GM19238 (cell line): ENCODE measurements at regions not wholly inside any gene's neighbourhood (a gene's known extent, or its start where the extent isn't known, plus 50 kb on each side); places are given as distances from the start of the nearest gene placed in this dataset.
"Not testable (repeated sequence)": the region's sequence is repeated elsewhere in the genome, so short reads cannot be mapped to it uniquely, and the experiment has no call there.

Experiments used
- DNase-seq: peaks from one replicate; pipeline ENCODE4 v3.0.0; 2011; ENCODE audit warnings: low spot score; ENCODE audit not compliant: insufficient read length

DNA sequence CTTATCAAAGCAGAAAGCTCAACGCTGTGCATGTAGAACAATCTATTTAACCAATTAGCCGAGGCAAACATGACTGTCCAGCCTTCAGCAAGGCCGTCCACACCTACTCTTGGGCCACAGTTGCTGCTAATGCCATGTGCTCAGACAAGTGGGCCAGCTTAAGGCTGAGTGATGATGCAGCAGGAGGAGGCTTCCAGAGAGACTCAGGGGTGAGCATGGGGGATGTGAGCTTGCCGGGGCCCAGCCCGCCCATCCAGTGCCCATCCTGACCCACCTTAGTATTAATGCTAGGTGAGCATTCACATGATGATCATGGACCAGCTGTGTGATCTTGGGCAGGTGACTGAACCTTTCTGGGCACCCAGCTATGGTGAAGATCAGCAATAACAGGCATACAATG lies 150.1 kb downstream of the TPRA1 start:
- DNase-seq, result no peak

- no peak for DNase-seq
Observed at GRCh38 chr3:127439621-127440020, 150.9 kb downstream of the TPRA1 start.

DNA sequence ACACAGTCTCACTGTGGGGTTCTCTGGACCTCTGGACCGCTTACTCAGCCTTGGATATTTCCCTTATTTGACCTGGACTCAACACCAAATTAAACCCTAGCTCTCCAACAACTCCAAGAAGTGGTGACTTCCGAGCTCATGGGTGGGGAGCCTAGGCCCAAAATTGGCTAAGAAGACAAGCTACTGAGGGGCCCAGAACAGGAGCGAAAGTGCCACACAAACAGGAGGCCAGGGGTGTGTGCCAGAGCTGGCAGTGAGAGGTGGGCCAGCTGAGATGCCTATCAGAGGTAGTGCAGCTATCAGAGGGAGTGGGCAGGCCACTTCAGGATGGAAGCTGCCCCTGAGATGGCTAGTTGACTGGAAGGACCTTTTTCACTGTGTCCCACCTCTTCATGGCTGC lies 151.1 kb upstream of the PRR20G start:
- no peak for DNase-seq

DNA sequence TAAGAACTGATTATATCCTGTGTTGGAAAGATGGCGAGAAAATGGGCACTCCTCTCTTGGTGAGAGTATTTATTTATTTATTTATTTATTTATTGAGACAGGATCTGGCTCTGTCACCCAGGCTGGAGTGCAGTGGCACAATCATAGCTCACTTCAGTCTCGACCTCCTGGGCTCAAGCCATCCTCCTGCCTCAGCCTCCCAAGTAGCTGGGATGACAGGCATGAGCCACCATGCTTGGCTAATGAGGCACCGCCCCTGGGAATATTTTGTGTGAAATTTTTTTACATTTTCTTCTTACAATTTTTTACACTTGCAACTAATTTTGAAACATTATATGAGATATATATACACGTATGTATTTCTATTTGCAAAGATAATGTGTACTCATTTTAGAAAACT lies 150.5 kb upstream of the PRR20G start:
- DNase-seq, result no peak

- DNase-seq, result not testable (repeated sequence)
Observed at GRCh38 chr3:127435299-127435698, 147.5 kb upstream of the PRR20G start.

DNA sequence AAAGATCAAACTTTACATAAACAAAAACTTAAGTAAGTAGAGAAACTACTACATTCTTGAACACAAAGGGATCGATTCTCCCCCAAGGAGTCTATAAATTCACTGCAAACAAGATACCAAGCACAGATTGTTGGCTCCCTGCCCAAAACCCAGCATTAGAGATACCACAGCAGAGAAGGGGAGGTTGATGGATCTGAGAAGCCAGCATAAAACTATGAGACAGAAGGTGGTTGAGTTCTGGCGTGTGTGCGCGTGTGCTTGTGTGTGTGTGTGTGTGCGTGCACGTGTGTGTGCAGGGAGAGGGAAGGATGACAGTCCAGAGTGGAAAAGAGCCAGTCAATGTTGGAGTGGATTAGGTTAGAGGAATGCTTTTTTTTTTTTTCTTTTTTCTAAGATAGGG lies 143.2 kb upstream of the PRR20G start:
- DNase-seq, result no peak

DNA sequence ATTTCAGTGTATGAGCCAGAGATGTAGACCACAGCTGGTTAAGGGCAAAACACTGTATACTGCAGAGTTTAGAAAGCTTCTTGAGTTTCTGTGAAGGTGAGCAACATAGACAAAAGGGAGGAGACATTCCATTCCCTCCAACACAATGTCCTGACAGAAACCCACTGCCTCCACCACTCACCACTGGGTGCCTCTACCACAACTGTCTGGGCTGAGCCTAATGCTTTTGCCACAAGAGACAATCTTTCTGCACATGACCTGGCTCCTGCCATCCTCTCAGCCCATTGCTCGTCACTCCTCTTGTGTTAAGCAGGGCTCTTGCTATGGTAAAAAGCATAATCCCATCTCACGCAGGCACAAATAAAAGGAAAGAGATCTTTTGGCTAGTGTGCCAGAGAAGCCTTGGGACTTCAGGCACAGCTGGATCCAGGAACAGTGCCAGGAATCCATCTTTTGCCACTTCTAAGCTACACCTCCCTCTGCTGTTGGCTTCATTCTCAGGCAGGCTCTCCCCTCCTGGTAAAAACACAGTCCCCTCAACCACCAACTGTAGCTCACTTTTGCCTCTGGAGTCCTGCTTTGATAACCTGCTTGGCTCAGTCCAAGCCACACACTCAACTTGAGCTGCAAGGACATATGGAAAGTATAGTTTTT lies 140.6 kb upstream of the PRR20G start:
- DNase-seq, result no peak

GRCh38 chr3:127427666-127428065 lies 139.8 kb upstream of the PRR20G start:
- no peak for DNase-seq

- no peak for DNase-seq
Observed at GRCh38 chr3:127427156-127427555, 139.3 kb upstream of the PRR20G start.

DNA sequence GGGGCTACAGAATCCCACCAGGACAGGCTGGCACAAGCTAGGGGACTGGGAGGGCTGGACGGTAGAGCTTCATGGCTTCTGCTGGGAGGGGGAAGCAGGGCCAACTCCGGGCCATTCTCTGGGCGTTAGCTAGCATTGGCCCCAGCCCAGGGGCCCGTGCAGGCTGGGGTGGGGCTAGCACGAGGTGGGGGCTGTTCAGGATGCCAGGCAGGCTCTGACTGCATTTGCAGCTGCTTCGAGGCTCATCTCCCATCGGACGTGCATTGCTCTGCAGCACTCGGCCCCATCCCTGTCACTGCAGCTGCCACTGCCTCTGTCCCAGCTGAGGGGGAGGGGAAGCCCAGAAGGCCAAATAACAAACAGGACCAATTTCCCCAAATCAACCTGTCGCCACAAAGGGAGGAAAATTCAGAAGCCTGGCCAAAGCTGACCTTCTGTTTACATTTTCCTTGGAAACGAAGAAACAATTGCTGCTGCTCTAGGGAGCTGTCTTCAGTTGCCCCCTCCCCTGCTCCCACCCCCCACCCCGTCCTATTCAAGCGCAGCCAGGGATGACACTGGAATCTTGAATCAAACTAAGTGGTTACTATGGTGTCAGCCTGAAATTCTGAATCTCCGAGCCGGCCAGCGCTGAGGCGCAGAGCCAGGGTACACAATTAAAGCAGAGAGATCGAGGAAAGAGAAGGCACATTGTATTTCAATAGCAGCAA lies 138.8 kb upstream of the PRR20G start:
- DNase-seq, result no peak

- no peak for DNase-seq
Observed at GRCh38 chr3:127425505-127426443, 137.9 kb upstream of the PRR20G start.

GRCh38 chr3:127424766-127425504 lies 137.1 kb upstream of the PRR20G start:
- no peak for DNase-seq

GRCh38 chr3:127423856-127424765 lies 136.3 kb upstream of the PRR20G start:
- DNase-seq, result no peak

GRCh38 chr3:127422663-127423375 lies 135.0 kb upstream of the PRR20G start:
- no peak for DNase-seq

DNA sequence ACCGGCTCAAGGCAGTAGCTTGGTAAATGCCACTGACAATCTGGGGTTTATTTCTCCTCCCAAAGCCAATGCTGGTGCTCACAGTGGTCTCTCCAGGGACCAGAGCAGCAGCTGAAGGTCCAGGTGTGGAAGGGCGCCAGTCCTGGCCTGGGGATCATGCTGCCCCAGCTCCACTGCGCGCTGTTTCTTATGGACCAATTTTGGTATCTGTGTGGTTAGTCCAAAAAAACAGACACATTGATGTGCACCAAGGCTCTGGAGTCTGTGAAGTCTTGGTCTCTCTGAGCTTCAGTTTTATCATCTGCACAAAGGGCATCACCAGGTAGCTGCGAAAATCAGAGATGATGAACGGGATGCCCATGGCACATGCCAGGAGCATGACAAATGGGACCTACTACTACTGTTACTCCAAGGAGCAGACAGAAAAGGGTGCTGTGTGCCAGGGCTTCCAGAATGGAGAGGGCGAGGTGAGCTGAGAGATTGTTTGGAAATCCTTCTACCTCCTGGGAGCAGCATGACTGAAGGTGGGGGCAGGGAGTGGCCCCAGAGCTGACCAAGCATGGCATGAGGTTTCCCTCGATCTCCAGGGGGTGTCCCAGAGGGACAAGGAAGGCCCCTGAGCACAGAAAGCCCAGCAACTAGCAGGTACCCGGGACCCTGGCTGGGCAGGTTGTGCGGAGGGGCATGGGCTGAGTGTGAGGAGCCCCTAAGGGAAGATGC lies 134.3 kb upstream of the PRR20G start:
- DNase-seq, result no peak

DNA sequence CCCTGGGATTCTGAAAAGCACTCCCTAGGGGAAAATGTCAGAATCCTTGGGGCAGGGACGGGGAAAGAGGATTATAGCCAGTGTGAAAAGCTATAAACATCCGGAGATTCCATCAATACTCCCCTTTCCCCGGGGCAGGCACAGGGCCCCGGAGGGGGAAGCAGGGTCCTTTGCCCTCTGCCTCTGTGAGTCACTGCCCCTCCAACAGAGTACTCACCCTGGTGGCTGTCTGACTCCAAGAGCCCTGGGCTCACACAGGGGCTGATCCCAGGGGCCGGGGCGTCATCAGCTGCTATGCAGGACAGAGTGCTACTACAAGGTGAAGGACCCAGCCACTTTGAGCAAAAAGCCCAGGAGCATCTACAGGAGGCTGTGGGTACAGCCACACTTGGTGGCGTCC lies 133.0 kb upstream of the PRR20G start:
- DNase-seq, result no peak

- no peak for DNase-seq
Observed at GRCh38 chr3:127419641-127420553, 132.1 kb upstream of the PRR20G start.

- no peak for DNase-seq
Observed at GRCh38 chr3:127419182-127419581, 131.3 kb upstream of the PRR20G start.
